Retinal pigment epithelial cell (primary cell): ENCODE measurements at regions not wholly inside any gene's neighbourhood (a gene's known extent, or its start where the extent isn't known, plus 50 kb on each side); places are given as distances from the start of the nearest gene placed in this dataset.

Experiments used
- DNase-seq: peaks from one replicate; pipeline ENCODE4 v3.0.0-alpha.2; 2010; ENCODE audit warnings: low read depth
- H3K4me3 ChIP-seq: 2 replicates; pipeline ENCODE4 v1.5.1; 2011; ENCODE audit warnings: mild to moderate bottlenecking, low read length, control low read depth, moderate library complexity
- TF ChIP-seq, protein P1 (sequence below): conservative IDR thresholded peaks from 2 replicates; pipeline ENCODE4 v1.5.1; 2011; ENCODE audit warnings: low read depth, low read length, control low read depth, inconsistent platforms

DNA sequence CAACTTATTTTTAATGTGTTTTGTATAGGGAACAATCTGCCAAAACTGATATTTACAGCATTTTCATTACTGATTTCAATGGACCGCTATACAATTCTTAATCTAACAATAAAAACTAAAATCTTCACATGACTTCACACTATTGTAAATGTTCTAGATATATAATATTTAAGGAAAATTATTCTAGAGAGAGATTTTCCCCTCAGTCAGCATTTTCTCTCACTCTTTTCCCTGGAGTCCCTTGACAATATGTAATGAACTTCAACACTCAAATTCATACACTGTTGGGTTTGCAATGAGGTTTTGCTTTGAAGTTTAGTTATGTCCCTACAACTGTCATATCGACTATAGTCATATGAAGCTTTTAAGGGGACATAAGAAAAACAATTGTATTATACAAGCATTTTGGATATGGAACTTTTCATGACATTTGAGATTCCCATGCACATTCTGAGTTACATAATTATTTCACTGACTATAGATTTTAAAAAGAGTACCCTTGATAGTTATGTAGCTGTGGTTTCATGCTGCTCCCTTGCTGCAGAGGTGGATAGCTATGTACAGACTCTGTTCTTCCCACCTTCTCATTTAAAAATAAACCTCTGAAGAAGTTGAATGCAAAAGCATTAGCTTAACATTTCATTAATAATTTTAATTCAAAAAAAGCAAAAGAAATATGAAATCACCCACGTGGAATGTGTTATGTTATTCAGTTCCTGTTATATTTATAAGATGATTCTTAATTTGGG is 338.5 kb downstream of the AKAIN1 start:
- TF ChIP-seq, protein P1, sequence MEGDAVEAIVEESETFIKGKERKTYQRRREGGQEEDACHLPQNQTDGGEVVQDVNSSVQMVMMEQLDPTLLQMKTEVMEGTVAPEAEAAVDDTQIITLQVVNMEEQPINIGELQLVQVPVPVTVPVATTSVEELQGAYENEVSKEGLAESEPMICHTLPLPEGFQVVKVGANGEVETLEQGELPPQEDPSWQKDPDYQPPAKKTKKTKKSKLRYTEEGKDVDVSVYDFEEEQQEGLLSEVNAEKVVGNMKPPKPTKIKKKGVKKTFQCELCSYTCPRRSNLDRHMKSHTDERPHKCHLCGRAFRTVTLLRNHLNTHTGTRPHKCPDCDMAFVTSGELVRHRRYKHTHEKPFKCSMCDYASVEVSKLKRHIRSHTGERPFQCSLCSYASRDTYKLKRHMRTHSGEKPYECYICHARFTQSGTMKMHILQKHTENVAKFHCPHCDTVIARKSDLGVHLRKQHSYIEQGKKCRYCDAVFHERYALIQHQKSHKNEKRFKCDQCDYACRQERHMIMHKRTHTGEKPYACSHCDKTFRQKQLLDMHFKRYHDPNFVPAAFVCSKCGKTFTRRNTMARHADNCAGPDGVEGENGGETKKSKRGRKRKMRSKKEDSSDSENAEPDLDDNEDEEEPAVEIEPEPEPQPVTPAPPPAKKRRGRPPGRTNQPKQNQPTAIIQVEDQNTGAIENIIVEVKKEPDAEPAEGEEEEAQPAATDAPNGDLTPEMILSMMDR = no peak
- no peak overlapping the region for H3K4me3 ChIP-seq
- no peak for DNase-seq

DNA sequence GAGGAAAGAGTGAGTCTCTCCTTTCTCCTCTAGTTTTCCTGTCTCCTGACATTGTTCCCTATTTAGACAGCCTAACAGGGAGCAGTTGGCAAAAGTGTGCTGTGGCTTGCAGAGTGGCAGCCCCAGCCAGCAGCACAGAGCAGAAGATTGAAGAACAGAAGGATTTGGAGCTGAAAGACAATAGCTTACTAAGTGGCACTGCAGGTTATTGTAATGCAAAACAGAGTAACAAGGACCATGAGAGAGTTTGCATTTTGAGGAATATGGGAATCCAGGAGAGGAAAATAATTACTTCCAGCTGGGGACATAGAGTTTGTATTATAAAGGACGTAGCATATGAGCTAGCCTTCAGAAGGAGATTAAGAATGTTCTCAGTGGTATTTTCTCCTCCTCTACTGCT is 342.4 kb downstream of the AKAIN1 start:
- H3K4me3 ChIP-seq = no peak overlapping the region
- no peak for DNase-seq
- TF ChIP-seq, protein P1 = no peak

DNA sequence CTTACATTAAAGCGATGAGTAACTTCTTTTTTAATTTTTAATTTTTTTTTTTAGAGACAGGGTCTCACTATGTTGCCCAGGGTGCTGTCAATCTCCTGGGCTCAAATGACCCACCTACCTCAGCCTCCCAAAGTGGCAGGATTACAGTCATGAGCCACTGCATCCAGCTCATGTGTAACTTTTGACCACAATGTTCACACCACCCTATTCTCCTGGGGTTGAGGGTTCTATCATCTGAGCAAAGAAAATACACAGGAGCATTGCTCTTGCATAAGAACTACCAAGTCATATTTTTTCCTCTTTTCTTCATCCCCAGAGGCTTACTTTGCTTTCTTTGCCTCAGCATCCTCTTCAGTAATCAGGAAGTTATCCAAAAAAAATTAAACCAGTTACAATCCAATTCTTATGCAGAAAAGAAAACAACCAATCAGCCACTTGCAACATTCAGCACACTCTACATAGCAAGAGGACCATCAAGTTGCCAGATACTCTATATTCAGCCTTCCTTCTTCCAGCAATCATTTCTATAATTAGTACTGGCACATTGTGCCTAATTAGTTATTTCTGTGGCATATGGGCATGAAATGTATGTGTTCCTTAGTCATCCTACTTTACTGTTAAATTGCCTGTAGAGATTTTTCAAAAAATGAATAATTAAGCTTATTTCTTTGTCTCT is 345.6 kb downstream of the AKAIN1 start:
- no peak for DNase-seq
- no peak overlapping the region for H3K4me3 ChIP-seq
- TF ChIP-seq, protein P1 = no peak

DNA sequence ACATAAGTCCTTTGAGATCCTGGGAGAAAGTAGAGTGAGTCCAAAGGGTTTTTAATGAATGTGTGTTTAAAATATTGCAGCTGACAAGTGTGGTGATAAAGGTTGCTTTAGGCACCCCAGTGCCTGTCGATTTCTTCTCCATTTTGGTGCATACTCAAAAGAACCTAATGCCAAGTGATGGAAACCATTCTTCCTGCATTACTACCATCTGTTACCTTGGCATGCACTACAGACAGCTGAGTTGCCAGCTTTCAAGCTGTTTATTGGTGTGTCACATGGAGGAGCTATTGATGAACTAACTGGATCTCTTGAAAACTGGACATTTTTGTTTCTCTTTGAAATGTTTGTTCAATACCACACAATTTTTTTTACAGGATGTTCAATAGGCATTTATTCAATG is 350.0 kb downstream of the AKAIN1 start:
- no peak for DNase-seq
- TF ChIP-seq, protein P1 = no peak

DNA sequence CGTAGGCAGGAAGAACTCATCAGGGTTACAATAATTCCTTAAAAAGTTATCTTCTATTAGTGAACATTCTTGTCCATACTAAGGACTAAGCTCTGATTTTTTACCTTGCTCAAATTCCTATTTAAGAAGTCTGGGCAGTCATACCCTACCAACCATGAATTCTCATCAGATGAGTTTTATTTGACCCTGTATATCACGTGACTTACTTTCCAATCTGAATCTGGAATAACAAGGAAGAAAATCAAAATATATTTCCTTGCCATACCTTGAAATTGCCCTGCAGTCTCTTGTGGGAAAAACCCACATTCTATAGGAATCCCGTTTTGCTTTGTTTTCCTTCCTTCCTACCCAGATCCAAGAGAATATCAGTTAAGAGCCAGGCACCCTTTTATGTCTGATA is 352.7 kb downstream of the AKAIN1 start:
- TF ChIP-seq, protein P1 = no peak
- H3K4me3 ChIP-seq = no peak overlapping the region
- no peak for DNase-seq

More for the DNA sequence above, 350.0 kb downstream of the AKAIN1 start:
- H3K4me3 ChIP-seq = no peak overlapping the region

DNA sequence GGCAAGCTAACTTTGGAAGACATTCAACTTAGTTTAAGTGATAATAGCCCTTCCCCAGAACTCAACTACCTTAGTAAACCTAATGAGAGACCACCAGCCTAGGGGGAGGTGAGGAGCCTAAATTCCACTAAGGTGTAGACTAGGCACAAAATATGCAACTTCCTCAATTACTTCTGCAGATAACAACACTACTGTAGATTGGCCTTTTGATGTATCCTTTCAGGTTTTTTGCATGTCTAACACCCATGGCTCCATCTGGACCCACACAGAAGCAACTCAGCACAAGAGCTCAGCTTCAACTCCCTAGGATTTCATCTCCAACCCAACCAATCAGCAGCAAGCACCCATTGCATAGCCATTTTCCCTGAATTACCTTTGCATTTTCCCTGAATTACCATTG is 353.3 kb downstream of the AKAIN1 start:
- TF ChIP-seq, protein P1 = no peak
- no peak overlapping the region for H3K4me3 ChIP-seq
- no peak for DNase-seq

DNA sequence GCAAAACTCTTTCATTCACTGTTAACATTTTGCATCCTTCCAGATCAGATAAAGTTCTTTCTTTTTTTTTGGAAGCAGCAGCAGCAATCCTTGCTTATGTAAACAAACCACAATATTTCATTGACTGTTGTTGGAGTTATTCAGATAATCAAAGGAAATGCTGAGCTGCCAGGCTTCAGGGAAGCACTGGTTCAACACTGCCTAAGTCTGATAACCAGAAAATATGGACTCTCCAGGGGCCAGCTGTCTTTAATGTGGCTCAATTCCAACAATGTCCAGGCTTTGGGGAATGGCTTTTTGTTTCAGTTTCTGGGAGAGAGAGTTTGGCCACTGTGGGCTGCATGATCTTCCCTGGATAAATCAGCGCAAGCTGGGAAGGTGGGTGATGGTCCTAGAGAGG is 354.3 kb downstream of the AKAIN1 start:
- H3K4me3 ChIP-seq = no peak overlapping the region
- no peak for DNase-seq
- TF ChIP-seq, protein P1 = no peak
